ENCODE measurements at regions not wholly inside any gene's neighbourhood (a gene's known extent, or its start where the extent isn't known, plus 50 kb on each side); places are given as distances from the start of the nearest gene placed in this dataset.

- TF ChIP-seq POLR2A (IDR thresholded peaks at IDR 0.05) (no peak), CTCF (IDR thresholded peaks at IDR 0.05) (no peak), POLR2AphosphoS5 (IDR thresholded peaks at IDR 0.05) (no peak), EP300 (IDR thresholded peaks at IDR 0.05) (no peak)
Observed at GRCh38 chr13:65653613-65654012, 1576.5 kb downstream of the PCDH9 start.

Data from gastroesophageal sphincter (tissue), 3 donors.